HCT116 (cell line): ENCODE measurements at regions not wholly inside any gene's neighbourhood (a gene's known extent, or its start where the extent isn't known, plus 50 kb on each side); places are given as distances from the start of the nearest gene placed in this dataset.

Experiments used
- ATAC-seq: fragments of 200-7000 bp; cut with Tn5 transposase; 2 replicates; pipeline ENCODE4 v1.9.1; 2020; ENCODE audit warnings: mild to moderate bottlenecking, moderate library complexity
- BruUV-seq: library from RNA; stranded (reverse); fragments of 400-500 nt; replicated peaks from 2 replicates; lab custom pipeline; 2021; lab: Mats Ljungman, UMichigan
- CTCF ChIA-PET: fragments of 300-600 bp; sonication (Branson Sonifier 250); formaldehyde crosslinking; loops from one replicate; lab custom pipeline; 2021; ENCODE audit warnings: antibody characterized with exemption; lab: Charles Lee
- POLR2A ChIA-PET: fragments of 300-600, 350-600 bp; sonication (Branson Sonifier 250); formaldehyde crosslinking; loops from one replicate; lab custom pipeline; 2021; ENCODE audit warnings: antibody characterized with exemption; lab: Charles Lee
- RAD21 ChIA-PET, 2 experiments: fragments of 300-600 bp; sonication (Branson Sonifier 250); formaldehyde crosslinking; loops; one replicate each; lab custom pipeline; 2023; ENCODE audit warnings: low total read pairs in 2 of 2; ENCODE audit not compliant: uncharacterized antibody in 2 of 2, unreplicated experiment in 2 of 2, low non-redundant PET in 1 of 2; lab: Charles Lee
- DNase-seq: peaks from one replicate; pipeline ENCODE4 v3.0.0-alpha.2; 2010; ENCODE audit warnings: low read depth, low spot score
- H2AFZ ChIP-seq: fragments of 200-600 bp; shearing (Covaris generic), sonication (generic); 2 replicates; pipeline ENCODE4 v1.6.1; 2017; ENCODE audit warnings: low read depth, mixed run types, mixed read lengths, antibody characterized with exemption, low read length; ENCODE audit not compliant: poor library complexity, severe bottlenecking
- H3K27ac ChIP-seq: 2 replicates; pipeline ENCODE4 v1.5.1; 2012; ENCODE audit warnings: low read depth, low read length
- H3K27me3 ChIP-seq: fragments of 200-600 bp; sonication (generic); 2 replicates; pipeline ENCODE4 v1.6.1; 2016; ENCODE audit warnings: mixed run types, low read length, mixed read lengths; ENCODE audit not compliant: insufficient read depth
- H3K36me3 ChIP-seq, 2 experiments: fragments of 200-500 bp in 1 of 2; fragments of 200-600 bp in 1 of 2; sonication (Bioruptor generic) in 1 of 2; sonication (generic) in 1 of 2; 2 replicates each; pipeline versions ENCODE4 v1.5.1 to v1.6.1; 2014 to 2016; ENCODE audit warnings: low read length in 2 of 2, inconsistent platforms in 1 of 2, mixed read lengths in 1 of 2, mixed run types in 1 of 2; ENCODE audit not compliant: insufficient read depth in 2 of 2, control insufficient read depth in 1 of 2
- H3K4me1 ChIP-seq, 2 experiments: fragments of 200-600 bp in 1 of 2; sonication (generic) in 1 of 2; 2 replicates each; pipeline versions ENCODE4 v1.5.1 to v1.6.1; 2012 to 2017; ENCODE audit warnings: low read length in 2 of 2, inconsistent platforms in 1 of 2, mild to moderate bottlenecking in 1 of 2, mixed read lengths in 1 of 2, mixed run types in 1 of 2, moderate library complexity in 1 of 2; ENCODE audit not compliant: insufficient read depth in 2 of 2, control insufficient read depth in 1 of 2
- H3K4me2 ChIP-seq: fragments of 200-600 bp; sonication (generic); 2 replicates; pipeline ENCODE4 v1.6.1; 2017; ENCODE audit warnings: mixed run types, low read length, mixed read lengths
- H3K4me3 ChIP-seq, 2 experiments: fragments of 200-600 bp in 1 of 2; sonication (generic) in 1 of 2; replicated peaks in 1 of 2; 2 replicates each; pipeline ENCODE4 v1.5.1; 2011 to 2016; ENCODE audit warnings: low read length in 2 of 2, control low read depth in 1 of 2, low read depth in 1 of 2, mild to moderate bottlenecking in 1 of 2, mixed read lengths in 1 of 2, mixed run types in 1 of 2
- H3K79me2 ChIP-seq: fragments of 200-600 bp; sonication (generic); 2 replicates; pipeline ENCODE4 v1.6.1; 2017; ENCODE audit warnings: mild to moderate bottlenecking, mixed run types, low read length, moderate library complexity, mixed read lengths; ENCODE audit not compliant: insufficient read depth
- H3K9ac ChIP-seq: fragments of 200-600 bp; sonication (generic); 2 replicates; pipeline ENCODE4 v1.6.1; 2016; ENCODE audit warnings: low read length, mixed read lengths
- H3K9me2 ChIP-seq: fragments of 200-600 bp; sonication (generic), shearing (Covaris generic); 2 replicates; pipeline ENCODE4 v1.6.1; 2017; ENCODE audit warnings: mixed run types, mild to moderate bottlenecking, moderate library complexity; ENCODE audit not compliant: insufficient read depth
- H3K9me3 ChIP-seq, 2 experiments: fragments of 200-500 bp in 1 of 2; fragments of 200-600 bp in 1 of 2; sonication (Bioruptor generic) in 1 of 2; sonication (generic) in 1 of 2; 2 replicates each; pipeline ENCODE4 v1.6.1; 2014 to 2017; ENCODE audit warnings: low read length in 2 of 2, mixed read lengths in 2 of 2, inconsistent platforms in 1 of 2, low read depth in 1 of 2, mild to moderate bottlenecking in 1 of 2, mixed run types in 1 of 2, moderate library complexity in 1 of 2; ENCODE audit not compliant: control insufficient read depth in 1 of 2, insufficient read depth in 1 of 2
- H4K20me1 ChIP-seq: fragments of 200-600 bp; sonication (generic), shearing (Covaris generic); 2 replicates; pipeline ENCODE4 v1.6.1; 2017; ENCODE audit warnings: mixed run types, mild to moderate bottlenecking, moderate library complexity; ENCODE audit not compliant: insufficient read depth
- ATF3 ChIP-seq: IDR thresholded peaks from 2 replicates; pipeline ENCODE4 v1.6.1; 2012
- CBX3 ChIP-seq: IDR thresholded peaks from 2 replicates; pipeline ENCODE4 v1.6.1; 2012; ENCODE audit warnings: low read depth
- CEBPB ChIP-seq: IDR thresholded peaks from 2 replicates; pipeline ENCODE4 v1.6.1; 2012; ENCODE audit warnings: low read depth
- CTCF ChIP-seq, 3 experiments: fragments of 200-600 bp in 1 of 3; sonication (generic) in 1 of 3; IDR thresholded peaks in 2 of 3; conservative IDR thresholded peaks in 1 of 3; 2 replicates each; pipeline ENCODE4 v1.5.1; 2012 to 2017; ENCODE audit warnings: low read depth in 2 of 3, low read length in 2 of 3, antibody characterized with exemption in 1 of 3, borderline replicate concordance in 1 of 3, control low read depth in 1 of 3, mild to moderate bottlenecking in 1 of 3, mixed read lengths in 1 of 3, mixed run types in 1 of 3, moderate library complexity in 1 of 3; ENCODE audit not compliant: insufficient read depth in 1 of 3
- ELF1 ChIP-seq: IDR thresholded peaks from 2 replicates; pipeline ENCODE4 v1.6.1; 2012; ENCODE audit warnings: low read depth, borderline replicate concordance
- FOSL1 ChIP-seq: IDR thresholded peaks from 2 replicates; pipeline ENCODE4 v1.6.1; 2012; ENCODE audit warnings: low read depth
- MAX ChIP-seq: IDR thresholded peaks from 2 replicates; pipeline ENCODE4 v1.6.1; 2012
- POLR2AphosphoS5 ChIP-seq: IDR thresholded peaks from 2 replicates; pipeline ENCODE4 v1.6.1; 2011; ENCODE audit warnings: mild to moderate bottlenecking, low read depth, low read length, moderate library complexity
- SP1 ChIP-seq: IDR thresholded peaks from 2 replicates; pipeline ENCODE4 v1.6.1; 2012; ENCODE audit warnings: low read depth
- SRF ChIP-seq: IDR thresholded peaks from 2 replicates; pipeline ENCODE4 v1.6.1; 2012; ENCODE audit warnings: low read depth
- TCF7L2 ChIP-seq: IDR thresholded peaks from 2 replicates; pipeline ENCODE4 v1.7.0; 2011; ENCODE audit warnings: borderline replicate concordance, inconsistent platforms; ENCODE audit not compliant: insufficient read depth, insufficient read length; ENCODE audit errors: extremely low read depth
- YY1 ChIP-seq: IDR thresholded peaks from 2 replicates; pipeline ENCODE4 v1.6.1; 2011; ENCODE audit warnings: low read length, low read depth, moderate library complexity, mild to moderate bottlenecking; ENCODE audit not compliant: insufficient replicate concordance; ENCODE audit errors: extremely low read depth
- ZNF274 ChIP-seq: fragments of 200-500 bp; sonication (Bioruptor generic); IDR thresholded peaks from 2 replicates; pipeline ENCODE4 v1.6.1; 2014; ENCODE audit warnings: mild to moderate bottlenecking, low read depth, low read length, inconsistent platforms
- intact Hi-C: fragments of 100-400 bp; cut with micrococcal nuclease; formaldehyde crosslinking; loops from 2 replicates; pipeline ENCODE4 v1.10.0; 2022

GRCh38 chr3:103082501-103082900, 647.7 kb downstream of the ZPLD1 start:
- POLR2A ChIA-PET, result no interaction called here

GRCh38 chr3:103083848-103084631, 649.2 kb downstream of the ZPLD1 start:
- POLR2A ChIA-PET, result no interaction called here
- intact Hi-C loops, result no loop called here
- Histone ChIP-seq H4K20me1 (no peaks in the 10 kb centered on the region), H3K9me3 (no peaks in the 10 kb centered on the region), H2AFZ (no peak overlapping the region), H3K79me2 (no peaks in the 10 kb centered on the region), H3K4me1 (no peaks in the 10 kb centered on the region), H3K36me3 (no peaks in the 10 kb centered on the region), H3K4me3 (no peak overlapping the region), H3K27ac (no peak overlapping the region), H3K4me2 (no peak overlapping the region), H3K9me2 (no peaks in the 10 kb centered on the region), H3K27me3 (no peaks in the 10 kb centered on the region), H3K9ac (no peak overlapping the region)
- RAD21 ChIA-PET, result no interaction called here
- ATAC-seq, result no peak
- no TSS peak for BruUV-seq
- CTCF ChIA-PET, result no interaction called here
- DNase-seq, result no peak
- TF ChIP-seq TCF7L2 (no peak), YY1 (no peak), CTCF (IDR thresholded peaks at IDR 0.05 in 2 of 3, conservative IDR thresholded peaks at IDR 0.05 in 1 of 3; ENCODE audit: borderline replicate concordance in 1 of 3, insufficient read depth in 1 of 3, low read depth in 2 of 3, low read length in 2 of 3) (no peak), CEBPB (no peak), SP1 (no peak), ZNF274 (no peak), MAX (no peak), CBX3 (no peak), FOSL1 (no peak), POLR2AphosphoS5 (no peak), ATF3 (no peak), SRF (no peak), ELF1 (no peak)

More at GRCh38 chr3:103082501-103082900, 647.7 kb downstream of the ZPLD1 start:
- Histone ChIP-seq H3K4me3 (no peak overlapping the region), H3K9me3 (no peaks in the 10 kb centered on the region), H2AFZ (no peak overlapping the region), H3K27me3 (no peaks in the 10 kb centered on the region), H3K36me3 (no peaks in the 10 kb centered on the region), H3K79me2 (no peaks in the 10 kb centered on the region), H3K4me2 (no peak overlapping the region), H4K20me1 (no peaks in the 10 kb centered on the region), H3K4me1 (no peaks in the 10 kb centered on the region), H3K9me2 (no peaks in the 10 kb centered on the region), H3K9ac (no peak overlapping the region), H3K27ac (no peak overlapping the region)
- intact Hi-C loops, result no loop called here
- RAD21 ChIA-PET, result no interaction called here
- TF ChIP-seq TCF7L2, result no peak
- no peak for TF ChIP-seq POLR2AphosphoS5
- no peak for DNase-seq
- BruUV-seq, result no TSS peak
- no peak for ATAC-seq
- CTCF ChIA-PET, result no interaction called here
